Prostate gland (tissue), 2 donors: ENCODE measurements at regions not wholly inside any gene's neighbourhood (a gene's known extent, or its start where the extent isn't known, plus 50 kb on each side); places are given as distances from the start of the nearest gene placed in this dataset.

ENCODE experiments used
- DNase-seq: peaks from one replicate; pipeline ENCODE4 v3.0.0-alpha.2; 2019; ENCODE audit warnings: low spot score
- H3K27ac ChIP-seq, 2 donors: fragments of 200-600 bp; sonication (generic); 2 replicates each; pipeline ENCODE4 v1.5.1; 2017 to 2019
- H3K27me3 ChIP-seq: fragments of 200-600 bp; sonication (generic); replicated peaks from 2 replicates; pipeline ENCODE4 v1.5.1; 2019; ENCODE audit not compliant: insufficient read depth
- H3K36me3 ChIP-seq, 2 donors: fragments of 200-600 bp; sonication (generic); 1 replicate in 1 of 2; 2 replicates in 1 of 2; pipeline versions ENCODE4 v1.5.1 to v1.8.1; 2017 to 2019
- H3K4me1 ChIP-seq: fragments of 200-600 bp; sonication (generic); replicated peaks from 2 replicates; pipeline ENCODE4 v1.5.1; 2019
- H3K4me3 ChIP-seq, 2 donors: fragments of 200-600 bp; sonication (generic); 2 replicates each; pipeline ENCODE4 v1.5.1; 2017 to 2019
- H3K9me3 ChIP-seq: fragments of 200-600 bp; sonication (generic); 2 replicates; pipeline ENCODE4 v1.5.1; 2017
- POLR2A ChIP-seq: fragments of 450-650 bp; IDR thresholded peaks from one replicate; pipeline ENCODE4 v1.6.1; 2016; ENCODE audit warnings: antibody characterized with exemption, mild to moderate bottlenecking
- POLR2AphosphoS5 ChIP-seq: sonication (generic); formaldehyde crosslinking; IDR thresholded peaks from one replicate; pipeline ENCODE4 v1.6.1; 2017; ENCODE audit warnings: antibody characterized with exemption
- WGBS: methylation state at CpG from one replicate; pipeline ENCODE4 v1.1.5; 2018; 5-methylcytosine and 5-hydroxymethylcytosine counted together
- intact Hi-C: fragments of 100-400 bp; cut with DNase I; formaldehyde crosslinking; loops from one replicate; pipeline ENCODE4 v1.14.2; 2022
- TF ChIP-seq, protein P1 (sequence below), 4 experiments: fragments of 200-600 bp in 2 of 4; fragments of 450-650 bp in 2 of 4; sonication (generic) in 2 of 4; IDR thresholded peaks; 1 replicate in 3 of 4; 2 replicates in 1 of 4; pipeline ENCODE4 v1.5.1; 2016 to 2019; ENCODE audit warnings: antibody characterized with exemption in 4 of 4, mild to moderate bottlenecking in 2 of 4, moderate library complexity in 2 of 4

DNA sequence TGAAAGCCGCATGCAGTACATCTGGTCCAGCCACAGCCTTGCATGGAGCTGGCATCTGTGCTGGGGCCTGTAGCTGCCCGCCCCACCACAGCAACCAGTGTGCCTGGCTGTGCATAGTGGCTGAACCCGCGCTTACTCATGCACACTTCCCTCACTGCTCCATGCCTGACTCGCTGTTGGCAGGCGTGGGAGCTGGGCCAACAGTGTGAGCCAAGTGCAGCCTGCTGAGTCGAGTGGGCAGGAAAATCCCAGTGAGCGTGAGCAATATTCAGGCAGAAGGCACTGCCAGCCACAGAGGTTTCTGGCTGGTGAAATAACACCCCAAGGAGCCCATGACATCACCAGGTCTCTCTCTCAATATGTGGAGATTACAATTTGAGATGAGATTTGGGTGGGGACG, 1674.1 kb upstream of the TMEFF2 start:
- DNase-seq, result no peak
- H3K4me3 ChIP-seq, result no peak overlapping the region
- no peak overlapping the region for H3K27ac ChIP-seq
- H3K36me3 ChIP-seq, result no peaks in the 10 kb centered on the region
- intact Hi-C loops, result no loop called here
- no peaks in the 10 kb centered on the region for H3K27me3 ChIP-seq
- 84% methylated on average over 9 of the region's 9 CpGs for WGBS
- TF ChIP-seq, protein P1, sequence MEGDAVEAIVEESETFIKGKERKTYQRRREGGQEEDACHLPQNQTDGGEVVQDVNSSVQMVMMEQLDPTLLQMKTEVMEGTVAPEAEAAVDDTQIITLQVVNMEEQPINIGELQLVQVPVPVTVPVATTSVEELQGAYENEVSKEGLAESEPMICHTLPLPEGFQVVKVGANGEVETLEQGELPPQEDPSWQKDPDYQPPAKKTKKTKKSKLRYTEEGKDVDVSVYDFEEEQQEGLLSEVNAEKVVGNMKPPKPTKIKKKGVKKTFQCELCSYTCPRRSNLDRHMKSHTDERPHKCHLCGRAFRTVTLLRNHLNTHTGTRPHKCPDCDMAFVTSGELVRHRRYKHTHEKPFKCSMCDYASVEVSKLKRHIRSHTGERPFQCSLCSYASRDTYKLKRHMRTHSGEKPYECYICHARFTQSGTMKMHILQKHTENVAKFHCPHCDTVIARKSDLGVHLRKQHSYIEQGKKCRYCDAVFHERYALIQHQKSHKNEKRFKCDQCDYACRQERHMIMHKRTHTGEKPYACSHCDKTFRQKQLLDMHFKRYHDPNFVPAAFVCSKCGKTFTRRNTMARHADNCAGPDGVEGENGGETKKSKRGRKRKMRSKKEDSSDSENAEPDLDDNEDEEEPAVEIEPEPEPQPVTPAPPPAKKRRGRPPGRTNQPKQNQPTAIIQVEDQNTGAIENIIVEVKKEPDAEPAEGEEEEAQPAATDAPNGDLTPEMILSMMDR (IDR thresholded peaks at IDR 0.05), result no peak
- TF ChIP-seq POLR2AphosphoS5, result no peak
- TF ChIP-seq POLR2A, result no peak
- no peaks in the 10 kb centered on the region for H3K9me3 ChIP-seq
- H3K4me1 ChIP-seq, result no peaks in the 10 kb centered on the region

DNA sequence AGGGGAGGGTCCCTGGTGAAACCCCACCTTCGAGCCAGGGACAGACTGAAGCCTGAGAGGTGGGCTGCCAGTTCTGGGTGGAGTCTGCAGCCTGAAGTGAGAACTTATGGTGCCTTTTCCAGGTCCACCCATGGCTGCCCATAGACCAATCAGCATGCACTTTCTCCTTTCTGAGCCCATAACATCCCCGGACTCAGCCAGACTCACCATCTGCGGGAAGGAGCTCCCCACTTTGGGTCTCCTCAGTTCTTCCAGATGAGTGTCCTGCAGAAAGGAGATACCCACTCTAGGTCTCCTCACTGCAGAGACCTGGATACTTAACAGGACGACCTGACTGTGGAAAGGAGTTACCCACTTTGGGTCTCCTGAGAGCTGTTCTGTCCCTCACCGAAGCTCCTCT, 1673.4 kb upstream of the TMEFF2 start:
- TF ChIP-seq, protein P1 (IDR thresholded peaks at IDR 0.05), result no peak
- TF ChIP-seq POLR2A (no peak), POLR2AphosphoS5 (no peak)
- DNase-seq, result no peak
- intact Hi-C loops, result no loop called here
- Histone ChIP-seq H3K9me3 (no peaks in the 10 kb centered on the region), H3K4me1 (no peaks in the 10 kb centered on the region), H3K4me3 (no peak overlapping the region), H3K36me3 (no peaks in the 10 kb centered on the region), H3K27me3 (no peaks in the 10 kb centered on the region), H3K27ac (no peak overlapping the region)
- 94% methylated on average over 5 of the region's 5 CpGs for WGBS

DNA sequence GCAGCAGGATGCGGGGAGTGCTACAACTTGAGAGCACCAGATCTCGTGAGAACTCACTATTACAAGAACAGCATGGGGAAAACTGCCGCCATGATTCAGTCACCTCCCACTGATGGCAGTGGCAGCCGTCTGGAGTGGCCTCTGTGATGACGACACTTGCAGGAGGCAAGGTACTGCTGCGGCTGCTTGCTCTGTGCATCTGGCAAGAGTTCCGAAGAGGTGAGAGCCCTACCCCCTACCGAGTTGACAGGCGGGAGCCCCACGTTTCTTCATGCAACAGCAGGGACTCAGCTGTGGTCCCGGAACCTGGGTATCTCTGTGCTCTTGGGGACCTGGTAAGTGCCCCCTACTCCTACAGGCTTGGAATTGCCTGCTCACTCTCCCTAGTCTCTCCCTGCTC, 1672.7 kb upstream of the TMEFF2 start:
- H3K36me3 ChIP-seq, result no peaks in the 10 kb centered on the region
- no peak overlapping the region for H3K27ac ChIP-seq
- TF ChIP-seq POLR2AphosphoS5 (no peak), POLR2A (no peak)
- TF ChIP-seq, protein P1 (IDR thresholded peaks at IDR 0.05), result no peak
- no peaks in the 10 kb centered on the region for H3K27me3 ChIP-seq
- WGBS, result 92% methylated on average over 11 of the region's 11 CpGs
- no peak overlapping the region for H3K4me3 ChIP-seq
- no peaks in the 10 kb centered on the region for H3K9me3 ChIP-seq
- intact Hi-C loops, result no loop called here
- DNase-seq, result no peak
- no peaks in the 10 kb centered on the region for H3K4me1 ChIP-seq

DNA sequence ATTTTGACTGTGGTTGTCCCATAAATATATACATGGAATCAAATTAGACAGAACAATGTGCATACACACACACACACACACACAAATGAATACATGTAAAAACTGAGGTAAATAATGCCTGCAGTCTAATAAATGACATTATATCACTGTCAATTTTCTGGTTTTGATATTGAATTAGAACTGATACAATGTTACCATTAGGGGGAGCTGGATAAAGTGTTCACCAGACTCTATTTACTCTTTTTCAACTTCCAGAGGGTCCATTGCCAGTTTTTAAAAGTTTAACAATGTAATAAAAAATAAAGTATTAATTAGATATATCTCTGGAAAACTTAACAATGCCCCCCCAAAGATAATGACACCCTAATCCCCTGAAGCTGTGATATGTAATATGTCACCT, 1666.8 kb upstream of the TMEFF2 start:
- TF ChIP-seq POLR2A (no peak), POLR2AphosphoS5 (no peak)
- TF ChIP-seq, protein P1 (IDR thresholded peaks at IDR 0.05), result no peak
- DNase-seq, result no peak
- Histone ChIP-seq H3K36me3 (no peaks in the 10 kb centered on the region), H3K27ac (no peak overlapping the region), H3K9me3 (no peaks in the 10 kb centered on the region), H3K4me1 (no peaks in the 10 kb centered on the region), H3K4me3 (no peak overlapping the region), H3K27me3 (no peaks in the 10 kb centered on the region)
- intact Hi-C loops, result no loop called here

DNA sequence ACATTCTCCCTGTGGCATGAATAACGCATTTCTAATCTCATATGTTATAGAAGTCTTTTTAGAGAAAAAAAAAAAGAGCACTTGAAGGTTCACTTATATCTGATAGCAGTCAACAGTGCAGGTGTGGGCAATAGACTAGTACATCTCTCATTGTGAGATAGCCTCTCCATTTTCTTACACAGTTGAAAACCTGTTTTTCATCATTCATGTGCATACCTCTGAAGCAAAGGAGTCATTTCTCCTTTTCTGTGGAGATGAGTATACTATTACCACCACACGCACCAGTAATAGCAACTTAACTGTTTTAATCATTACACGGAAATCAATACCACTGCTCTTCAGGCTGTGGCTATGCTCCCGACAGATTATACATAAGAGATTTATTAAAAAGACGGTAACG, 1653.3 kb upstream of the TMEFF2 start:
- H3K27me3 ChIP-seq, result no peaks in the 10 kb centered on the region
- WGBS, result 89% methylated on average over 6 of the region's 6 CpGs
- intact Hi-C loops, result no loop called here
- no peaks in the 10 kb centered on the region for H3K36me3 ChIP-seq
- TF ChIP-seq, protein P1 (IDR thresholded peaks at IDR 0.05), result no peak
- TF ChIP-seq POLR2A (no peak), POLR2AphosphoS5 (no peak)
- no peak overlapping the region for H3K4me3 ChIP-seq
- H3K27ac ChIP-seq, result no peak overlapping the region
- no peaks in the 10 kb centered on the region for H3K4me1 ChIP-seq
- no peak for DNase-seq
- no peaks in the 10 kb centered on the region for H3K9me3 ChIP-seq
